DND-41 (cell line): ENCODE measurements at regions not wholly inside any gene's neighbourhood (a gene's known extent, or its start where the extent isn't known, plus 50 kb on each side); places are given as distances from the start of the nearest gene placed in this dataset.

Source experiments
- EZH2 ChIP-seq: IDR thresholded peaks from 3 replicates; pipeline ENCODE4 v1.6.1; 2012; ENCODE audit warnings: borderline replicate concordance, low read depth, mild to moderate bottlenecking, moderate library complexity, low read length, inconsistent platforms; ENCODE audit not compliant: severe bottlenecking
- TF ChIP-seq, protein P1 (sequence below): IDR thresholded peaks from 2 replicates; pipeline ENCODE4 v1.5.1; 2012; ENCODE audit warnings: borderline replicate concordance, low read length, moderate library complexity, mild to moderate bottlenecking; ENCODE audit not compliant: poor library complexity, severe bottlenecking; ENCODE audit errors: extremely low read depth

DNA sequence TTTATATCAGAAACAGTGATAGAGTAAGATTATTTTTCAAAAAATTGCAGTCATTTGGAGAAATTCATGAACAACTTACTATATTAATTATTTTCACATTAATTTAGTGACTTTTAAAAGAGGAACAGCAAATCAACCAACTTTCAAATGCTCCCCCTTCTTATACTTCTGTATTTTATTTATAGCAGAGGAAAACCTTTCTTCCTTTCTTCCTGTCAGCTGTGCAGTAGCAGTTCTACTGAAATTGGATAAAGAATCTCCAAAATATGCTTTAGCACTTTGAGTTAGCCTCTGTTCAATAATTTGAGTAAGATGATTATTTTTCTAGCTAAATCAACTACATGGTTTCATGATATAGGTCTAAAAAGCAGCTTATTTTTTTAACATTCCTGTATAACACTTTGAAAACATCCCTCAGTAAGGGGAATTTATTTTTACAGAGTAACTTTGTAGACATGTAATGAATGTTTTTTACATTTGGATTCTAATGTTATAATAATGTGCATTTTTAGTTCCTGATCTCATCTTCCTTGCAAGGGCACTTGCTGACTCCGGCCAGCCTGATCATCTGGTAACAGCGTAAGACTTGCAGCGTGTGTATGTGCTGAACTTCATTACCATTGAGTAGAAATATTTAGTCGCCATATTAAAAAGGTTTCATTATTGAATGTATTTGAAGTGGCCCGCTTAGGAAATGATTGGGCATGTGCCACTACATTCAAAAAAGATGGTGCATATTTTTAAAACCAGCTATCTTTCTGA is 158.3 kb upstream of the HDAC9 start:
- TF ChIP-seq, protein P1, sequence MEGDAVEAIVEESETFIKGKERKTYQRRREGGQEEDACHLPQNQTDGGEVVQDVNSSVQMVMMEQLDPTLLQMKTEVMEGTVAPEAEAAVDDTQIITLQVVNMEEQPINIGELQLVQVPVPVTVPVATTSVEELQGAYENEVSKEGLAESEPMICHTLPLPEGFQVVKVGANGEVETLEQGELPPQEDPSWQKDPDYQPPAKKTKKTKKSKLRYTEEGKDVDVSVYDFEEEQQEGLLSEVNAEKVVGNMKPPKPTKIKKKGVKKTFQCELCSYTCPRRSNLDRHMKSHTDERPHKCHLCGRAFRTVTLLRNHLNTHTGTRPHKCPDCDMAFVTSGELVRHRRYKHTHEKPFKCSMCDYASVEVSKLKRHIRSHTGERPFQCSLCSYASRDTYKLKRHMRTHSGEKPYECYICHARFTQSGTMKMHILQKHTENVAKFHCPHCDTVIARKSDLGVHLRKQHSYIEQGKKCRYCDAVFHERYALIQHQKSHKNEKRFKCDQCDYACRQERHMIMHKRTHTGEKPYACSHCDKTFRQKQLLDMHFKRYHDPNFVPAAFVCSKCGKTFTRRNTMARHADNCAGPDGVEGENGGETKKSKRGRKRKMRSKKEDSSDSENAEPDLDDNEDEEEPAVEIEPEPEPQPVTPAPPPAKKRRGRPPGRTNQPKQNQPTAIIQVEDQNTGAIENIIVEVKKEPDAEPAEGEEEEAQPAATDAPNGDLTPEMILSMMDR, result no peak
- no peak for TF ChIP-seq EZH2
